Prostate gland (tissue), 2 donors: ENCODE measurements at regions not wholly inside any gene's neighbourhood (a gene's known extent, or its start where the extent isn't known, plus 50 kb on each side); places are given as distances from the start of the nearest gene placed in this dataset.

ENCODE experiments used
- POLR2AphosphoS5 ChIP-seq: sonication (generic); formaldehyde crosslinking; IDR thresholded peaks from one replicate; pipeline ENCODE4 v1.6.1; 2017; ENCODE audit warnings: antibody characterized with exemption
- TF ChIP-seq, protein P1 (sequence below), 4 experiments: fragments of 200-600 bp in 2 of 4; fragments of 450-650 bp in 2 of 4; sonication (generic) in 2 of 4; IDR thresholded peaks; 1 replicate in 3 of 4; 2 replicates in 1 of 4; pipeline ENCODE4 v1.5.1; 2016 to 2019; ENCODE audit warnings: antibody characterized with exemption in 4 of 4, mild to moderate bottlenecking in 2 of 4, moderate library complexity in 2 of 4

- no peak for TF ChIP-seq POLR2AphosphoS5
- TF ChIP-seq, protein P1, sequence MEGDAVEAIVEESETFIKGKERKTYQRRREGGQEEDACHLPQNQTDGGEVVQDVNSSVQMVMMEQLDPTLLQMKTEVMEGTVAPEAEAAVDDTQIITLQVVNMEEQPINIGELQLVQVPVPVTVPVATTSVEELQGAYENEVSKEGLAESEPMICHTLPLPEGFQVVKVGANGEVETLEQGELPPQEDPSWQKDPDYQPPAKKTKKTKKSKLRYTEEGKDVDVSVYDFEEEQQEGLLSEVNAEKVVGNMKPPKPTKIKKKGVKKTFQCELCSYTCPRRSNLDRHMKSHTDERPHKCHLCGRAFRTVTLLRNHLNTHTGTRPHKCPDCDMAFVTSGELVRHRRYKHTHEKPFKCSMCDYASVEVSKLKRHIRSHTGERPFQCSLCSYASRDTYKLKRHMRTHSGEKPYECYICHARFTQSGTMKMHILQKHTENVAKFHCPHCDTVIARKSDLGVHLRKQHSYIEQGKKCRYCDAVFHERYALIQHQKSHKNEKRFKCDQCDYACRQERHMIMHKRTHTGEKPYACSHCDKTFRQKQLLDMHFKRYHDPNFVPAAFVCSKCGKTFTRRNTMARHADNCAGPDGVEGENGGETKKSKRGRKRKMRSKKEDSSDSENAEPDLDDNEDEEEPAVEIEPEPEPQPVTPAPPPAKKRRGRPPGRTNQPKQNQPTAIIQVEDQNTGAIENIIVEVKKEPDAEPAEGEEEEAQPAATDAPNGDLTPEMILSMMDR (IDR thresholded peaks at IDR 0.05) = no peak
Measured at GRCh38 chr2:88841224-88841929, 149.9 kb downstream of the RPIA start.
